ENCODE measurements at regions not wholly inside any gene's neighbourhood (a gene's known extent, or its start where the extent isn't known, plus 50 kb on each side); places are given as distances from the start of the nearest gene placed in this dataset.

DNA sequence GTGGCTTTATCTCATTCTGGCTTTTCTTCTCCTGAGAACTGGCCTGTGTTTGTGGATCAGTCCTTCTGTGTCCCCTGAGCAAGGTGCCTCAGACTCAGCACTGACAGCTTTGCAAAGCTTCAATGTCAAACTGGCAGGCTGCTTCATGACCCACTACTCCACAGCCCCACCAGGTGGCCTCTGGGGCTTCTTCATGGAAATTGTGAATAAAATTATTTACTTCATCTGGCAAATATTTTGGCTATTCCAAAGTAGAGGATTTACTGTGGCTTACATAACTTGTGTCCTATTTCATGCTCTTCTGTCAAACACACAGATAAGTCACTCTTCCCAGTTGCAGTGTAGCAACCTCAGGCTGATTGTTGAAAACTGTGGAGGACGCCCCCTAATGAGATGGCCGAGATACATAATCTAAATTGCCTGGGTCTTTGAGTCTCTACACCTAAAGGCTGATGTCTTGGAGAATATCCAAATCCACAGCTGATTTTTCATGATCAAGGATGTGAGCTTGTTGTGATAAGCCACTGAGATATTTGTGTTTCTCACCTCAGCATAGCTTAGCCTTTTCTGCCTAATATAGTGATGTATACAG is 721.9 kb upstream of the SLC10A2 start:
- no peak for DNase-seq

DNA sequence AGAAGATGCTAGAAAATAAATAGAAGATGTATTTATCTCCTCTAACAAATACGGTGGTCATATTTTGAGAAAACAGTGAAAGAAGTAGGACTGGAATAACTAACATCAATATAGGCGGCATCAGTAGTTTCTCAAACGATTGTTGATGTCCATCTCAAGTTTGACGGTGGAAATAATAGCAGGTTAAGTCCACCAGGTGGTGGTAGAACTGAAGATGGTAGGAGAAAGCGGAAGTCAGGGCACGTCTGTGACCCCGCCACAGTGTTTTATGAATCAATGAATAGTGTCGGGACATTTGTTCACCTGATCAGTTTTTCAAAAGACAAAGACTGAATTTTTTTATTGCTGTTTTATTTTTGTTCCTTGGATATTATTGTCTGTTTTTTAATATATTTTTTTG is 706.4 kb upstream of the SLC10A2 start:
- no peak for DNase-seq

DNA sequence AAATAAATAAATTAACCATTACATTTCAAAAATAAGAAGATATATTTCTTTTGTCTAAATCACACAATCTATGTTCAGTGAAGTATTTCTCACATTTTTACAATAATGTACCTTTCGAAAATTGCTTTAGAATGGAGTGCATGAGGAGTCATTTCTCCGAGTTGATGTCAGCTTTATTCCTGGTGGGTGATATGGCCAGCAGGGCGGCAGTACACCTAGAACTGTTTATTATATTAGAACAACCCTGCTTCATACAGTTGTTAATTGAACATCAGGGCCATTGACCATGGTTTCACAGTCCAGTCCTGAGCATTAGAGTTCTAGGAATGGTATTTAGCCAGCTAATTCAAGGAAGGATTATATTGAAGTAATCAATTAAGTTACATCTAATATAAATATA is 696.3 kb upstream of the SLC10A2 start:
- DNase-seq, result no peak

DNA sequence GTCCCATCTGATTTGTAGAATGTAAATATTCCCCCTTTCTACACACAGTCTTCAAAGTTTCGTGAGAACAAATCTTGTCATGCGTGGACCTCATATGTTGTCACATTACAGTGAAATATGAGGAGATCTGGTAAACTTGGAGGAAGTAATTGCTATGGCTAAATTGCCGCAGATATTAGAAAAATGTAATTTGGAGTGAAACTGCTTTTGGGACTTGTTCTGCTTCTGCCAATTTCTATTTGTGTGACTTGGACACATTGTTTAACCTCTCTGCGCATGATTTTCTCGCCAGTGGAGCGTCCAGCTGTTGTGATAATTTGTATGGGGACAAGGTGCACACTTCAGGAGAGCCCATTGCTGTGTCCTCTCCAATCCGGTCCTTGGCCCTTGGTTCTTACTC is 693.1 kb upstream of the SLC10A2 start:
- DNase-seq, result no peak

DNA sequence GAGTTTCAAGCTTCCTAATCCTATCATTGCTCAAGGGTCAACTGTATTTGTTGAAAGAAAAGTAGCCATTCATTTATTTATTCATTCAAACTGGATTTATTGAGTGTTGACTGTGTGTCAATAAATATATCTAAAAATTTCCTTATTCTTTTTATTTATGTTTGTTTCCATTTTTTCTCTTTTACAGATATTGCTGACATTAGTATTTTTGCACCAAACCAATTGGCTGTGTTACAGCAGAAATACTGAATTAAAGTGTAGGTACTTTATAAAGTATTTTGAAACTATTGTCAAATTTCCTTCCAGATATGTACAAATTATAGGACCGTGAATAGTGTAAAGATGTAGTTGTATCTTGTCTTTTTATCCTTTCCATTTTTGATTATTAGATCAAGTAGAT is 692.0 kb upstream of the SLC10A2 start:
- no peak for DNase-seq

DNA sequence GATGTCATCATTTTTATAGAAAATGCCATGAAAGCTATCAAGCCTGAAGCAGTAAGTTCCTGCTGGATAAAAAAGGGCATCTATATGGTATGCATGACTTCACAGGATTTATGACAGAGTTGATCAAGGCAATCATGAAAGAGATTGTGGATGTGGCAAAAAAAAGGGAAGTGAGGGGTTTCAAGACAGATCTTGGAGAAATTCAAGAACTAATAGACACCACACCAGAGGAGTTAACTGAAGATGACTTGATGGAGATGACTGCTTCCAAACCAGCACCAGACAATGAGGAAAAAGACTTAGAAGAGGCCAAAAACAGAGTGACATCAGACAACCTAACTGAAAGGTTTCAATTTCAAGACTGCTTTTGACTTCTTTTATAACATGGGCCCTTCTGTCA is 691.1 kb upstream of the SLC10A2 start:
- no peak for DNase-seq

DNA sequence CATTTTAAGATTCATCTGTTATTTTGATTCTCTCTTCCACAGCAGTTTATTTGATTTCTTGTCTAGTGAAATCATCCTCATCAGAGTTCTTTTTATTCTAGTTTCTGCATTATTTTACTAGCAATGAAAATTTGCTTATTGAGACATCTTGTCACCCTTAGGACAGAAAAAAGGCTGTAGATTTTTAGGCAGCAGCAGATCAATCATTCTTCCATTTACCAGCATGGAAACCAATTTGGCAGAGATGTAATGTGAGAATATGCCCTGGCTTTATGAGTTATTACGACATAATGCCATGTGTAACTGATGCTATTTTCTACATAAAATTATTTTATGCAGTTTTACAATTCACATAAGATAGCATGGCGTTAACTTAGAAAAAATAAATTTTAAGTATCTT is 688.6 kb upstream of the SLC10A2 start:
- no peak for DNase-seq

DNA sequence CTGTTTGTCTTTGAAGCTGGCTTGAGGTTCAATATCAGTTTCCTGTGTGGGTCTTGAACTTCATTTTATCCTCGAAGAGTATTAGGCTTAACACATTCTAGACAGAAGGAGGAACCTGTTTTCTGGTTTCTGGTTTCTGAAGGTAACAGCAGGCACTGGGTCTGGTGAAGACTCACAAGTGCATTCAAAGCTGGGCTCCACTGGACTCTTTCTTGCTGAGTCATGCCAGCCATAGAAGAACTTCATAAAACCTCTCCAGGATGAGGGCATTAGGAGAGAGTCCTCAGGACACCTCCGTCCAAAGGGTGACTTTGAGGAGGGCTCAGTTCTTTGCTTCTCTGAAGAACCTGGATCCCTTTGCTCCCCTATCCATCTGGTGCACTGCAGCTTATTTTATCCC is 668.6 kb upstream of the SLC10A2 start:
- no peak for DNase-seq

DNA sequence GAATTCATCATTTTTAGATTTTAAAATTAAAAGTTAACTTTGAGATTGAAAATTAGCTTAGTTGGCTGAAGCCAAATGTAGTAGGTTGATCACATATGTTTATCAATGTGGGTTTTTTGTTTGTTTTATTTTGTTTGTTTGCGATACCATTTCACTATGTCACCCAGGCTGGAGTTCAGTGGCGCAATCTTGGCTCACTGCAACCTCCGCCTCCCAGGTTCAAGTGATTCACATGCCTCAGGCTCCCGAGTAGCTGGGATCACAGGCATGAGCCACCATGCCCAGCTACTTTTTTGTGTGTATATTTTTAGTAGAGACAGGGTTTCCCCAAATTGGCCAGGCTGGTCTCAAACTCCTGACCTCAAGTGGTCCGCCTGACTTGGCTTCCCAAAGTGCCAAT is 665.7 kb upstream of the SLC10A2 start:
- DNase-seq, result no peak

DNA sequence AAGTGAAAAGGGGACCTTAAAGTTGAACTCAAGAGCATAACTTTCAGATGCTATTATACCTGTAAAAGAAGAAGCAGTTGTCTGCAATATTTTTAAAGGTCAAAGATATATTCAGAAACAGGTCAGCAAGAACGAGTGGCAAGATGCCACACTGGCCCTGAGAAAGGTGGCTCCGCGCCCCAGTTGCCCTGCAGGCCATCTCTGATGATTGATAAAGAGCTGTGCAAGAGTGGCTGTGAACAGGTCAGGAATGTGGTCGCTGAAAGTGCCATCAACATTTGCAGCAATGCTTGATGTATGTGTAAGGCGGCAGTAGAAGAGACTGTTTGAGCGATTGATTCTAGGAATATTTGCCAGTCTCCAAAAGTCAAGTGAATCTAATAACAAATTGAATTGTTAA is 664.2 kb upstream of the SLC10A2 start:
- DNase-seq, result no peak

DNA sequence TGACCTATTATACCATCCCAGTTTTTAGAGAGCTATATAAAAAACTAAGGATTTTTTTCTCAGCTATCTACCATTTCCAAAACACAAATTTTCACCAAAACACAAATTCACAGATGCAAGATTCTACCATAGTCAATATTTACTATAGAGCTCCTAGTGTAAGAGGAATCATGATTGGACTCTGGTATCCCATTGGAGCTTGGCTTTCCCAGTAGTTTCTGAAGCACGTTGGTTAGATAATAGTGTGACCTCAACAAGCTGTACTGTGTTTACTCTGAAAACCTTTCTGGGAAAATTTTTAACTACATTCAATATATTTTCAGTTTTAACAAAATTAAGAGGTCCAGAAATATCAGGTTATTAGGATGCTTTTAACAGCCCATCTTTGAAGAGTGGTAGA is 660.6 kb upstream of the SLC10A2 start:
- DNase-seq, result no peak

DNA sequence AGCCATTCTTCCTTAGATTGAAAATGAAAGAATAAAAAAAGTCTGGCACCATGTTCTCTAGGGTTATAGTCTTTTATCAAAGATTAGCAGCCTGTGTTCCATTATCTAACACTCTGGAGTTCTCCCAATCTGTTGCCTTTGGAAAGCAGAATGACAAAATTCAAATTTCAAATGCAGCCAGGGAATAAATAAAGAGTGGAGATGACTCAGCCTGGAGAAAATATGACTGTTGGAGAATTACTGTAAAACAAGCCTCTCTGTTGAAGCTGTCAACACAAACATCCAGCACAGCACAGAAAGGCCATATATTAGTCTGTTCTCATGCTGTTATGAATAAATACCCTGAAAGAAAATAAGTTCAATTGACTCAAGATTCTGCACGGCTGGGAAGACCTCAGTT is 650.5 kb upstream of the SLC10A2 start:
- DNase-seq, result no peak

DNA sequence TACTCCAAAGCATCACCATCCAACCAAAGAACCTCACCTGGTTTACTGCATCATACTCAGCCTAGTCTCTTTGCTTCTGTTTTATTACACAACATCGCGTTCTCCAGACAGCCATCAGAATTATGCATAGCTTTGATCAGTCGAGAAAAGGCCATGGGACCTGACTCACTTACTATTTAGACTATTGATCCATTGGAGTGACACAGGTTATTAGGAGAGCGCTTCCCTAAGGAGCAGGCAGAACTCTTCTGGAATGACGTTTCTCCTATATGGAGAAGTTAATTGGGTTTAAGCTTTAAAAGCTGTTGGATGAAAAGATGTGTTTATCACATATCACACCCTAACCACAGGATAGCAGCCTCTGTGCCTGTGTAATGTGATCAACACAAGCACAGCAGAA is 649.1 kb upstream of the SLC10A2 start:
- no peak for DNase-seq

DNA sequence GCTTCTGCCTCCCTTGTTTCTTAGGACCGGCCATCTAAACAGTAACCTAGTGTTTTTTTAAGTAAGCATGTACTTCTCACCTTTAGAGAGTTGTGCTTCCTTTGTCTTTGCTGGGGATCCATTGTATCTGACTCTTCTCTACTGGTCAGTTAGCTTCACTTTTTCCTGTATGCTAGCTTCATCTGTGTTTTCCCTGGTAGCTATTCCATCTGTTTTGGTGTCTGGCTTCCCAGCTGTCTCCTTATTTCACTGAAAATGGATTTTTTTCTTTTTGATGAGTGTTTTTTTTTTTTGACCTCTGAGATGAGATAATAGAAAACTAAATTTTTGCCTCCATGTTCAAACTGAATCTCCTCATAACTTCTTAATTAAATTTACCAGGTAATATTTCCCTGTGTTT is 637.0 kb upstream of the SLC10A2 start:
- no peak for DNase-seq

DNA sequence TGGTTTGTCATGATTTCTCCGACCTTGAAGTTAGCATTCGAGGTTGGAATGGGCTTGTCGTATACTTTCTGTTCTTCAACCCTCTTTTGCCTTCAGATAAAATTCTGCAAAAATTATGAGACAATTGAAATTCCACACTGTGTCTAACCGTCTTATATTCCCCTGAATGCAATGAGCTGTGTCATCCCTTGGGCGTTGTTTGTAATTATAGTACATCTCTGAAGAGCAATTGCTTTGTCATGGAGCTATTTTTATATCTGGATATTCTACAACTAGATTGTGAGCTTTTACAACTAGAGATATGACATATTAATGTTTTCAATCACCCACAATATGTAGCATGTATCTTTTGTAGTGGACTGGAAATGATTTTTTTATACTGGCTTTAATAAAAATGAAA is 631.8 kb upstream of the SLC10A2 start:
- no peak for DNase-seq

DNA sequence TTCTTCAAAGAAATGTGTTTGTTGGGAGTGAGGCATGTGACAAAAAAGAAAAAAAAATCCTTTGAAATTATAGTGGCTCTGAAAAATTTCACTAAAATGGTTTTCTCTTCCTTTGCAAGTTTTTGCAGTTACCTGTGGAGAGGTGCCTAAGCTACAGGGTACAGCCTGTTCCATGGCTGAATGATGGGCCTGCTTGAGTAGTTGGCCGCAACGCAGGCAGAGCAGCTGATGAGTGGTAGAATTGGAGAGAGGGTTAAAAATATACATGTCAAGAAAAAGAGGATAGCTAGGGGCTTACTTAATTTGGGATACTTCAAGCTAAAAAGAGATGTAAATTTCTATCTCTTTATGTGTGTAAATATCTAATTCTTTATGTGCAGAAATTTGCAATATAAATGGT is 629.1 kb upstream of the SLC10A2 start:
- DNase-seq, result no peak

DNA sequence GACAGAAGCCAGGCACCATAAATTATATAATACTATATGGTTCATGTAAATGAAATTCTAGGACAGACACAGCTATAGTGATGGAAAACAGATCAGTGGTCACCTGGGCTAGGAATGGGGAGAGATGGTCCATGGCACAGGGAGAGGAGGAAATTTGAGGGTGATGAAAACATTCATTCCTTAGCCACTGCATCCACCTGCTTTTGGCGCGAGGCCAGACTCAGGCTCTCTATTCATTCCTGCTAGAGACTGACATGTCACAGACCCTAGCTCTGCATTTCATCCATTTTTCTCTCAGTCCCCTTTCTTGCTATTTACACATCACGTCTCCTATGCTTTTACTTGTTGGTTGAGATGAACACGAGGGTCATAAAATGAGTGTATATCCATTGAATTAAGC is 628.3 kb upstream of the SLC10A2 start:
- DNase-seq, result no peak

DNA sequence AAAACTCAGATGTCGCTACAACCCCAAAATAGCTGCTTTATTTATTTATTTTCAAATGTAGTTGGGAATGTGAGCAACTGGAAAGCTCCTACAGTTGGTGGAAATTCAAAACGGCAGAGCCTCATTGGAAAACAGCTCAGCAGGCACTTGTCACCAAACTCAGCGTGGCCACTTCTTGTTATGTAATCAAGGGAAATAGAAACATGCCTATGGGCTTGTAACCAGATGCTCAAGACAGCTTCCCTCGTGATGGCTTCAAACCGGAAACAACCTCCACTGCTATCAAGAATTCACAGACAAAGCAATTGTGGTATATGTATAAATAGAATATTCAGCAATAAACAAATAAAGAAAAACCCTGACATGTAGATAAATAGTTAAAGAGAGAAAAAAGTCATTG is 627.8 kb upstream of the SLC10A2 start:
- DNase-seq, result peak; percentile 26

DNA sequence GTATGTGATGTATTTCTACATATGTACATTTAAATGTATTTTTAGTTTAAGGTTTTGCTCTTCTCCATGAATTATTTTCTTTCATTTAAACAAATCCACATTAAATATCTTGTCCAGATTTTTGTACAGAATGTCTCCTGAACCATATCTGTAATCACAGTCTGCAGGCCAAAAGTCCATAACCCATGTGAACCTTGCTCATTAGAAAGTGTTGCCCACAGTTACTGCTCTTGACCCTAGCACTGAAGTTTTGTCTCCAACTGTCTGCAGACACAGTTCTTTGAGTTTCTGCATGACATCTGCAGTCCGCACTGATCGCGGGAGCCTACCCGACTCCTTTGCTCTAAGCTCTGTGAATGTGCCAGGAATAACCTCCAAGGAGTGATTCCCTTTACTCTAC is 626.2 kb upstream of the SLC10A2 start:
- no peak for DNase-seq

DNA sequence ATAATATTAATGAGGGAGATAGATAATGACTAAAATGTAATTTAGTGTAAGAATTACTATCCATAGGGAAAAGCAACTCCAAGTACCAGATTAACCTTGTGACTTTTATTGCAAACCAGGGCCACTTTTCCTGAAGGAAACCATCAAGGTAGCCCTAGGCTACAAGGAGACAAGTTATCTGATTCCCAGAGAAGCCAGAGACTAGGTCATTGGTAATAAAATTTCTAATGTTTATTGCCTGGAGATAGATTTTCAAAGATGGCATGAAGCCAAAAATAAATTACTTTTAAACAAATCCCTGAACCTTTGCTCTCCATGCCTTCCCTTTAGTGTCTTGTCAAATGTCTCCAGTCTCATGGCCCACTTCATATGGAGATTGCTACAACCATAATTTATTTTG is 610.1 kb upstream of the SLC10A2 start:
- DNase-seq, result no peak

DNA sequence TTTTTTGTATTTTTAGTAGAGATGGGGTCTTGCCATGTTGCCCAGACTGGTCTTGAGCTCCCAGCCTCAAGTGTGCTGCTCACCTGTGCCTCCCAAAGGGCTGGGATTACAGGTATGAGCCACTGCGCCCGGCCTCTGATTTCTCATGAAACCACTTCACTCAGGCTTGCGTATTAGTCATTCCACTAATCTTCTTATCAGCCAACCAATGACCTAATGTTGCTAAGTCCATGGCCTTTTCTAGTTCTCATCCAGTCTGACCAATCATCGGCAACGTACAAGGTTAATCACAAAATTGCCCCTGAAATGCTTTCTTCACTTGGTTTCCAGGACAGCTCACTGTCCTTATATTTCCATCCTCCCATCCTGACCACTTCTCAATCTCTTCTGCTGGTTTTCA is 605.3 kb upstream of the SLC10A2 start:
- DNase-seq, result no peak

DNA sequence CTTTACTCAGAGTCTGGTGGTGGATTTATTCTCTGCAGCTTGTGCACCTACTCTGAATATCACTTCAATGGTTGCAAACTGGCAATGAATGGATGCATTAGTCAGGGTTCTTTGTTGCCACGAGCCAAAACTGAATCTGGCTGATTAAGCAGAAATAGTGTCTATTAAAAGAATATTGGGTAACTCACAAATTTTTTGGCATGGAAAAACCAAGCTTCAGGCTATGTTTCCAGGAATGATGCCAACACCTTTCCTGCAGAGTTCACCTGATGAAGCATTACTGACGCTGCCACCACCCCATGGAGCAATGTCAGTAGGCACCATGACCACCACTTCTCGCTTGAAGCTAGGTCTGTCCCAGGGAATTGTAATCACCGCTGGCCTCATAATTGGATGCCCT is 597.8 kb upstream of the SLC10A2 start:
- DNase-seq, result no peak

DNA sequence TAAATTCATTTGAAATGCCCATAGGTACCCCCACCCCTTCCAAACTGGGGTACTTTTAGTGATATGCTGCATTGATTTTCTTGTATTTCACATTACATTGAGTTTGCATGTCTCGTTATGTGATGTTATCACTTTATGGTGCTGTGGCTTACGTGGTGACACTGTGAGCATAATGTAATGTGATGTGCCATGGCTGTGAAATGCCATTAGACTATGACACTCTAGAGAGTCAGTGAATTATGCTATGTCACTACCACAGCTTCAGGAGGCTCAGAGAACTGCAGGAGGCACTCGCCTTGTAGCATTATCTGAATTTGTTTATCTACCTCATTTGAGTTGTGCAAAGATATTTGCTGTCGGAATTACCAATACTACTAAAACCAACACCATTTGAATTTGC is 590.1 kb upstream of the SLC10A2 start:
- DNase-seq, result no peak

DNA sequence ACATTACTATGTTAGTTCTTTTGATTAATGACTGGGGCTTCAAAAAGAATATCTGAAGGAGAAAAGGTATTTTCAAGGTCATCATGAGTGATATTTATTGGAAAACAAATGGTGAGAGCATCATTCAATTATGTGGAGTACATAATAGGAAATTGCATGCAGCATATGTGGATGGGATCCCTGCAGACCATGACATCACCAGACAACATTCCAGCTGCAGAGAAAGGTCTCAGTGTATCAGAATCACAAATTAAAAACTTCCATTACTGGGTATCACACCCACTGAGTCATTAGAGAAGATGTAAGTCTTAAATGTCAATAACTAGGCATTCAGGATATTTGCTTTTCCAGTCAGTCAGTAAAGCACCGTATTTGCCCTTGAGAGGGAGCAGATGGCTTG is 574.4 kb upstream of the SLC10A2 start:
- no peak for DNase-seq

DNA sequence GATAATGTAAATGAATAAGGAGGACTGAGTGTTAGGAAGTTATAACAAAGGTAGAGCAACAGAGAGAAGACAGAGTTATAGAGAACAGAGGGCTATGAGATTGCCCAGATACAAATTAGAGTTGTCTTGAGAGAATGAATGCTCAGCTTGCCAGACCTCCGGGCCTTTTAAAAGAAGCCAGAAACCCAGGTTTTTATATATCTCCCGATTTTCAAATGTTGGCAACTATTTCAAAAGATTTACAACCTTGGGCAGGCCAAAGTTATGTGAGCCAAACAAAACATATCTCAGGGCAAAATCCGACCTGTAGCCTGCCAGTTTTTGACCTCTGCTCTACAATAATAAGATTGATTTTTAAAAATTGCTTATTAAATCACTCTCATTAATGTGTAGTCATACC is 573.1 kb upstream of the SLC10A2 start:
- DNase-seq, result no peak

DNA sequence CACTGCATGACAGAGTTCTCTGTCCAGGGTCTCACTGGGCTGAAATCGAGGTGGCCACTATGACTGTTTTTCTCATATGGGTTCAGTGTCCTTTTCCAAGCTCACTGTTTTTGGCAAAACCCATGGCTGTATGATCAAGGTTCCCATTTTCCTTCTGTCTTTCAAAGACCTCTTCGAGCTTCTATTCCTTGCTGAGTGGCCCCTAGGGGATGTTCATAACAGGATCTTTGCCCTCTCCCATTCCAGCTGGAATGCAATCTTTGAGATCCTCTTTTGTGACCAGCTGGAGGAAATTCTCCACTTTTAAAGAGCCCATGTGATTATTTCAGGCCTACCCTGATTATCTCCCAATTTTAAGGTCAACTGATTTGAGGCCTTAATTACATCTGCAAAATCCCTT is 572.5 kb upstream of the SLC10A2 start:
- no peak for DNase-seq

Measured in NCI-H187 treated with DMSO at 0.1 percent for 48 hours (cell line).